Mesothelial cell of epicardium (in vitro differentiated cells): ENCODE measurements at regions not wholly inside any gene's neighbourhood (a gene's known extent, or its start where the extent isn't known, plus 50 kb on each side); places are given as distances from the start of the nearest gene placed in this dataset.

Source experiments
- DNase-seq, 2 experiments: peaks; one replicate each; pipeline ENCODE4 v3.0.0; 2021; ENCODE audit warnings: low spot score in 2 of 2; ENCODE audit not compliant: unreplicated experiment in 2 of 2
- H3K27ac Mint-ChIP-seq: 2 replicates; pipeline ENCODE4 v1.8.0; 2021; ENCODE audit warnings: mixed read lengths
- H3K27me3 Mint-ChIP-seq: 2 replicates; pipeline ENCODE4 v1.8.0; 2021; ENCODE audit warnings: low read depth, mixed read lengths
- H3K36me3 Mint-ChIP-seq: 2 replicates; pipeline ENCODE4 v1.8.0; 2021; ENCODE audit warnings: mixed read lengths
- H3K4me1 Mint-ChIP-seq: 2 replicates; pipeline ENCODE4 v1.8.0; 2021; ENCODE audit warnings: mixed read lengths
- H3K4me3 Mint-ChIP-seq: 2 replicates; pipeline ENCODE4 v1.8.0; 2021; ENCODE audit warnings: mild to moderate bottlenecking, moderate library complexity, mixed read lengths
- H3K9me3 Mint-ChIP-seq: 2 replicates; pipeline ENCODE4 v1.8.0; 2021; ENCODE audit warnings: mixed read lengths
- CTCF ChIP-seq: fragments of 200-600 bp; sonication (generic); IDR thresholded peaks from one replicate; pipeline ENCODE4 v1.5.0; 2021; ENCODE audit warnings: antibody characterized with exemption; ENCODE audit not compliant: unreplicated experiment

- Mint-ChIP-seq H3K4me1 (no peaks in the 10 kb centered on the region), H3K27me3 (peaks cover 4% of the 10 kb centered on the region), H3K27ac (no peak overlapping the region), H3K9me3 (peaks cover 12% of the 10 kb centered on the region), H3K36me3 (no peaks in the 10 kb centered on the region), H3K4me3 (no peak overlapping the region)
- no peak for DNase-seq
- TF ChIP-seq CTCF = no peak
Measured at GRCh38 chr20:10873026-10873425, 199.2 kb upstream of the JAG1 start.

GRCh38 chr20:10875653-10876052, 201.9 kb upstream of the JAG1 start:
- H3K9me3 Mint-ChIP-seq = peaks cover 12% of the 10 kb centered on the region
- H3K4me1 Mint-ChIP-seq = no peaks in the 10 kb centered on the region
- no peaks in the 10 kb centered on the region for H3K36me3 Mint-ChIP-seq
- peaks cover 11% of the 10 kb centered on the region for H3K27me3 Mint-ChIP-seq
- no peak for TF ChIP-seq CTCF
- H3K27ac Mint-ChIP-seq = no peak overlapping the region
- no peak overlapping the region for H3K4me3 Mint-ChIP-seq
- no peak for DNase-seq

- DNase-seq = no peak
- H3K27ac Mint-ChIP-seq = no peak overlapping the region
- peaks cover 11% of the 10 kb centered on the region for H3K27me3 Mint-ChIP-seq
- H3K4me1 Mint-ChIP-seq = no peaks in the 10 kb centered on the region
- H3K36me3 Mint-ChIP-seq = no peaks in the 10 kb centered on the region
- TF ChIP-seq CTCF = no peak
- H3K4me3 Mint-ChIP-seq = no peak overlapping the region
- H3K9me3 Mint-ChIP-seq = peaks cover 12% of the 10 kb centered on the region
Measured at GRCh38 chr20:10876558-10876957, 202.8 kb upstream of the JAG1 start.

DNA sequence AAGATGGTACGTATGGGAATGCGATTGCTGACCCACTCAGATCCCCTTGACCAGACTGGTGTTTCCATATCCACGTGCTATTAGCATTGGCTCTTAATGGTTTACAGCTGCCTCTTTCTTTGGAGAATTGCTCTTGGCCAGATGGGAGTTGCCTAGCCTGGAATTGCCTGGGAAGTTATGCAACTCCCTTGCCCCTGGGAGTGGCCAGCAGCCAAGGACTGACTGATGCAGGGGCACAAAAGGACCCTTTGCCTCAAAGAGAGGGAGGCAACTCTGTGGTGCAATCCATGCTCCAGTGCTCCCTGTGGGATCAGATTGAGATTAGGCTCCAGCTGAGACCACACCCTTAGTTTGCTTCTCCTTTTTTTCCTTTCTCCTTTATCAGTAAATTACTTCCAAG, 203.5 kb upstream of the JAG1 start:
- no peak for DNase-seq
- Mint-ChIP-seq H3K36me3 (no peaks in the 10 kb centered on the region), H3K4me1 (no peaks in the 10 kb centered on the region), H3K9me3 (peaks cover 12% of the 10 kb centered on the region), H3K27ac (no peak overlapping the region), H3K4me3 (no peak overlapping the region), H3K27me3 (peaks cover 11% of the 10 kb centered on the region)
- no peak for TF ChIP-seq CTCF

DNA sequence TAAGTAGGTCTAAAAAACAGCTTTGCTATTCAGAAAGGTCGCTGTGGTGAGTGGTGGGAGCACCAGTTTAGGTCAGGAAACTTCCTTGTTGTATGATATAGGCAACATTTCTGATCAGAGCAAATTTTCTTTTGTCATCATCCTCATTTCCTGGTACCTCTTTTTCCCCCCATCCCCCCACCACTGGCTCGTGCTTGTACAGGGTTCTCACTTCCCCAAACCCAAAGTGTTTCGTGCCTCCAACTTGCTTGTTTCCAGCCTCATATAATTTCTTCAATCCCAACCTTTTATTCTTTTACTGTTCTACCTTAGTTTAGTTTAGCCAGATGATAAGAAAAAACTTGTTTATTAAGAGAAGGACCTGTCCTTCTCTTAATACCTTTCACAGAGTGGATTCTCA, 209.4 kb upstream of the JAG1 start:
- DNase-seq = no peak
- TF ChIP-seq CTCF = no peak
- no peaks in the 10 kb centered on the region for H3K36me3 Mint-ChIP-seq
- H3K9me3 Mint-ChIP-seq = peaks cover 4% of the 10 kb centered on the region
- H3K27me3 Mint-ChIP-seq = peaks cover 24% of the 10 kb centered on the region
- no peak overlapping the region for H3K27ac Mint-ChIP-seq
- H3K4me1 Mint-ChIP-seq = no peaks in the 10 kb centered on the region
- no peak overlapping the region for H3K4me3 Mint-ChIP-seq

DNA sequence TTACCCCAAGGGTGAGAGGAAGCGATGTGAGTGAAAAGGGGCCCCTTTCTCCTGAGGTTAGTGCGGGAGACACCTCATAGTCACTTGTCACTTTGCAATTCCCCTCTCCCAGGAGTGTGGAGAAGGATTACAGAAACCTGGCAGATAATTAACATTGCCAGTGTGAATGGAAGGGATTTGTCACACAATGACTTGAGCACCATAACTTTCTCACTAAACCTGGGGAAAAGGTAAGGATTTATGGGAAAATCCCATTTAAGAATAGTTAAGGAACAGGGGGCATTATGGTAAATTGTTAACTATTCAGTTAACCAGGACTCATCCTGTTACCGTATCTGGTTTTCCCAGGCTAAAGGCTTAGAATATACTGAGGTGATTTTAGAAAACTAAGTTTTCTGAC, 219.5 kb upstream of the JAG1 start:
- no peaks in the 10 kb centered on the region for H3K36me3 Mint-ChIP-seq
- DNase-seq = no peak
- H3K27ac Mint-ChIP-seq = no peak overlapping the region
- TF ChIP-seq CTCF = no peak
- no peaks in the 10 kb centered on the region for H3K4me1 Mint-ChIP-seq
- H3K27me3 Mint-ChIP-seq = peaks cover 15% of the 10 kb centered on the region
- H3K4me3 Mint-ChIP-seq = no peak overlapping the region
- peaks cover 11% of the 10 kb centered on the region for H3K9me3 Mint-ChIP-seq
